HCT116 (cell line): ENCODE measurements at regions not wholly inside any gene's neighbourhood (a gene's known extent, or its start where the extent isn't known, plus 50 kb on each side); places are given as distances from the start of the nearest gene placed in this dataset.

Experiments
- ATAC-seq: fragments of 200-7000 bp; cut with Tn5 transposase; 2 replicates; pipeline ENCODE4 v1.9.1; 2020; ENCODE audit warnings: mild to moderate bottlenecking, moderate library complexity
- BruUV-seq: library from RNA; stranded (reverse); fragments of 400-500 nt; replicated peaks from 2 replicates; lab custom pipeline; 2021; lab: Mats Ljungman, UMichigan
- CTCF ChIA-PET: fragments of 300-600 bp; sonication (Branson Sonifier 250); formaldehyde crosslinking; loops from one replicate; lab custom pipeline; 2021; ENCODE audit warnings: antibody characterized with exemption; lab: Charles Lee
- POLR2A ChIA-PET: fragments of 300-600, 350-600 bp; sonication (Branson Sonifier 250); formaldehyde crosslinking; loops from one replicate; lab custom pipeline; 2021; ENCODE audit warnings: antibody characterized with exemption; lab: Charles Lee
- RAD21 ChIA-PET, 2 experiments: fragments of 300-600 bp; sonication (Branson Sonifier 250); formaldehyde crosslinking; loops; one replicate each; lab custom pipeline; 2023; ENCODE audit warnings: low total read pairs in 2 of 2; ENCODE audit not compliant: uncharacterized antibody in 2 of 2, unreplicated experiment in 2 of 2, low non-redundant PET in 1 of 2; lab: Charles Lee
- DNase-seq: peaks from one replicate; pipeline ENCODE4 v3.0.0-alpha.2; 2010; ENCODE audit warnings: low read depth, low spot score
- H2AFZ ChIP-seq: fragments of 200-600 bp; shearing (Covaris generic), sonication (generic); 2 replicates; pipeline ENCODE4 v1.6.1; 2017; ENCODE audit warnings: low read depth, mixed run types, mixed read lengths, antibody characterized with exemption, low read length; ENCODE audit not compliant: poor library complexity, severe bottlenecking
- H3K27ac ChIP-seq: 2 replicates; pipeline ENCODE4 v1.5.1; 2012; ENCODE audit warnings: low read depth, low read length
- H3K27me3 ChIP-seq: fragments of 200-600 bp; sonication (generic); 2 replicates; pipeline ENCODE4 v1.6.1; 2016; ENCODE audit warnings: mixed run types, low read length, mixed read lengths; ENCODE audit not compliant: insufficient read depth
- H3K36me3 ChIP-seq, 2 experiments: fragments of 200-500 bp in 1 of 2; fragments of 200-600 bp in 1 of 2; sonication (Bioruptor generic) in 1 of 2; sonication (generic) in 1 of 2; 2 replicates each; pipeline versions ENCODE4 v1.5.1 to v1.6.1; 2014 to 2016; ENCODE audit warnings: low read length in 2 of 2, inconsistent platforms in 1 of 2, mixed read lengths in 1 of 2, mixed run types in 1 of 2; ENCODE audit not compliant: insufficient read depth in 2 of 2, control insufficient read depth in 1 of 2
- H3K4me1 ChIP-seq, 2 experiments: fragments of 200-600 bp in 1 of 2; sonication (generic) in 1 of 2; 2 replicates each; pipeline versions ENCODE4 v1.5.1 to v1.6.1; 2012 to 2017; ENCODE audit warnings: low read length in 2 of 2, inconsistent platforms in 1 of 2, mild to moderate bottlenecking in 1 of 2, mixed read lengths in 1 of 2, mixed run types in 1 of 2, moderate library complexity in 1 of 2; ENCODE audit not compliant: insufficient read depth in 2 of 2, control insufficient read depth in 1 of 2
- H3K4me2 ChIP-seq: fragments of 200-600 bp; sonication (generic); 2 replicates; pipeline ENCODE4 v1.6.1; 2017; ENCODE audit warnings: mixed run types, low read length, mixed read lengths
- H3K4me3 ChIP-seq, 2 experiments: fragments of 200-600 bp in 1 of 2; sonication (generic) in 1 of 2; replicated peaks in 1 of 2; 2 replicates each; pipeline ENCODE4 v1.5.1; 2011 to 2016; ENCODE audit warnings: low read length in 2 of 2, control low read depth in 1 of 2, low read depth in 1 of 2, mild to moderate bottlenecking in 1 of 2, mixed read lengths in 1 of 2, mixed run types in 1 of 2
- H3K79me2 ChIP-seq: fragments of 200-600 bp; sonication (generic); 2 replicates; pipeline ENCODE4 v1.6.1; 2017; ENCODE audit warnings: mild to moderate bottlenecking, mixed run types, low read length, moderate library complexity, mixed read lengths; ENCODE audit not compliant: insufficient read depth
- H3K9ac ChIP-seq: fragments of 200-600 bp; sonication (generic); 2 replicates; pipeline ENCODE4 v1.6.1; 2016; ENCODE audit warnings: low read length, mixed read lengths
- H3K9me2 ChIP-seq: fragments of 200-600 bp; sonication (generic), shearing (Covaris generic); 2 replicates; pipeline ENCODE4 v1.6.1; 2017; ENCODE audit warnings: mixed run types, mild to moderate bottlenecking, moderate library complexity; ENCODE audit not compliant: insufficient read depth
- H3K9me3 ChIP-seq, 2 experiments: fragments of 200-500 bp in 1 of 2; fragments of 200-600 bp in 1 of 2; sonication (Bioruptor generic) in 1 of 2; sonication (generic) in 1 of 2; 2 replicates each; pipeline ENCODE4 v1.6.1; 2014 to 2017; ENCODE audit warnings: low read length in 2 of 2, mixed read lengths in 2 of 2, inconsistent platforms in 1 of 2, low read depth in 1 of 2, mild to moderate bottlenecking in 1 of 2, mixed run types in 1 of 2, moderate library complexity in 1 of 2; ENCODE audit not compliant: control insufficient read depth in 1 of 2, insufficient read depth in 1 of 2
- H4K20me1 ChIP-seq: fragments of 200-600 bp; sonication (generic), shearing (Covaris generic); 2 replicates; pipeline ENCODE4 v1.6.1; 2017; ENCODE audit warnings: mixed run types, mild to moderate bottlenecking, moderate library complexity; ENCODE audit not compliant: insufficient read depth
- ATF3 ChIP-seq: IDR thresholded peaks from 2 replicates; pipeline ENCODE4 v1.6.1; 2012
- CBX3 ChIP-seq: IDR thresholded peaks from 2 replicates; pipeline ENCODE4 v1.6.1; 2012; ENCODE audit warnings: low read depth
- CEBPB ChIP-seq: IDR thresholded peaks from 2 replicates; pipeline ENCODE4 v1.6.1; 2012; ENCODE audit warnings: low read depth
- CTCF ChIP-seq, 3 experiments: fragments of 200-600 bp in 1 of 3; sonication (generic) in 1 of 3; IDR thresholded peaks in 2 of 3; conservative IDR thresholded peaks in 1 of 3; 2 replicates each; pipeline ENCODE4 v1.5.1; 2012 to 2017; ENCODE audit warnings: low read depth in 2 of 3, low read length in 2 of 3, antibody characterized with exemption in 1 of 3, borderline replicate concordance in 1 of 3, control low read depth in 1 of 3, mild to moderate bottlenecking in 1 of 3, mixed read lengths in 1 of 3, mixed run types in 1 of 3, moderate library complexity in 1 of 3; ENCODE audit not compliant: insufficient read depth in 1 of 3
- EGR1 ChIP-seq: IDR thresholded peaks from 2 replicates; pipeline ENCODE4 v1.6.1; 2012; ENCODE audit warnings: low read depth
- ELF1 ChIP-seq: IDR thresholded peaks from 2 replicates; pipeline ENCODE4 v1.6.1; 2012; ENCODE audit warnings: low read depth, borderline replicate concordance
- EZH2phosphoT487 ChIP-seq: fragments of 200-600 bp; IDR thresholded peaks from 2 replicates; pipeline ENCODE4 v1.6.1; 2018; ENCODE audit warnings: antibody characterized with exemption, borderline replicate concordance
- FOSL1 ChIP-seq: IDR thresholded peaks from 2 replicates; pipeline ENCODE4 v1.6.1; 2012; ENCODE audit warnings: low read depth
- JUND ChIP-seq: IDR thresholded peaks from 2 replicates; pipeline ENCODE4 v1.6.1; 2012
- POLR2A ChIP-seq: IDR thresholded peaks from 2 replicates; pipeline ENCODE4 v1.7.0; 2011; ENCODE audit warnings: borderline replicate concordance; ENCODE audit not compliant: insufficient read depth, insufficient read length; ENCODE audit errors: extremely low read depth
- RAD21 ChIP-seq: IDR thresholded peaks from 2 replicates; pipeline ENCODE4 v1.6.1; 2012; ENCODE audit warnings: low read depth, mild to moderate bottlenecking
- SP1 ChIP-seq: IDR thresholded peaks from 2 replicates; pipeline ENCODE4 v1.6.1; 2012; ENCODE audit warnings: low read depth
- SRF ChIP-seq: IDR thresholded peaks from 2 replicates; pipeline ENCODE4 v1.6.1; 2012; ENCODE audit warnings: low read depth
- YY1 ChIP-seq: IDR thresholded peaks from 2 replicates; pipeline ENCODE4 v1.6.1; 2011; ENCODE audit warnings: low read length, low read depth, moderate library complexity, mild to moderate bottlenecking; ENCODE audit not compliant: insufficient replicate concordance; ENCODE audit errors: extremely low read depth
- ZBTB33 ChIP-seq: IDR thresholded peaks from 2 replicates; pipeline ENCODE4 v1.6.1; 2011; ENCODE audit warnings: mild to moderate bottlenecking, low read length, moderate library complexity; ENCODE audit not compliant: insufficient replicate concordance; ENCODE audit errors: extremely low read depth
- ZFX ChIP-seq: fragments of 450-650 bp; IDR thresholded peaks from 2 replicates; pipeline ENCODE4 v1.6.1; 2017
- ZNF274 ChIP-seq: fragments of 200-500 bp; sonication (Bioruptor generic); IDR thresholded peaks from 2 replicates; pipeline ENCODE4 v1.6.1; 2014; ENCODE audit warnings: mild to moderate bottlenecking, low read depth, low read length, inconsistent platforms
- intact Hi-C: fragments of 100-400 bp; cut with micrococcal nuclease; formaldehyde crosslinking; loops from 2 replicates; pipeline ENCODE4 v1.10.0; 2022
- TF ChIP-seq, protein P1 (sequence below): IDR thresholded peaks from 2 replicates; pipeline ENCODE4 v1.6.1; 2012; ENCODE audit warnings: low read depth

GRCh38 chr5:174918655-174919054, 194.3 kb downstream of the MSX2 start:
- Histone ChIP-seq H3K4me3 (no peak overlapping the region), H3K9ac (no peak overlapping the region), H2AFZ (no peak overlapping the region), H3K9me3 (no peaks in the 10 kb centered on the region), H3K36me3 (no peaks in the 10 kb centered on the region), H3K9me2 (no peaks in the 10 kb centered on the region; the same call in 1 of the 2 replicates), H3K27me3 (no peaks in the 10 kb centered on the region), H4K20me1 (no peaks in the 10 kb centered on the region), H3K4me1 (no peaks in the 10 kb centered on the region; a peak in 2 of 4 replicates), H3K4me2 (no peak overlapping the region), H3K27ac (no peak overlapping the region), H3K79me2 (no peaks in the 10 kb centered on the region)
- ATAC-seq (no peak), DNase-seq (no peak)
- ChIA-PET POLR2A (no interaction called here), RAD21 (no interaction called here), CTCF (no interaction called here)
- no TSS peak for BruUV-seq
- intact Hi-C loops: no loop called here
- TF ChIP-seq ELF1: no peak
- TF ChIP-seq CTCF (IDR thresholded peaks at IDR 0.05 in 2 of 3, conservative IDR thresholded peaks at IDR 0.05 in 1 of 3; ENCODE audit: borderline replicate concordance in 1 of 3, insufficient read depth in 1 of 3, low read depth in 2 of 3, low read length in 2 of 3): no peak
- TF ChIP-seq EZH2phosphoT487: no peak
- TF ChIP-seq ZNF274: no peak
- no peak for TF ChIP-seq FOSL1
- no peak for TF ChIP-seq YY1
- no peak for TF ChIP-seq CEBPB
- TF ChIP-seq ZBTB33: no peak
- TF ChIP-seq JUND: no peak
- TF ChIP-seq ZFX: no peak
- no peak for TF ChIP-seq SP1
- no peak for TF ChIP-seq SRF
- TF ChIP-seq EGR1: no peak
- TF ChIP-seq ATF3: no peak
- TF ChIP-seq POLR2A: no peak
- no peak for TF ChIP-seq CBX3
- TF ChIP-seq, protein P1, sequence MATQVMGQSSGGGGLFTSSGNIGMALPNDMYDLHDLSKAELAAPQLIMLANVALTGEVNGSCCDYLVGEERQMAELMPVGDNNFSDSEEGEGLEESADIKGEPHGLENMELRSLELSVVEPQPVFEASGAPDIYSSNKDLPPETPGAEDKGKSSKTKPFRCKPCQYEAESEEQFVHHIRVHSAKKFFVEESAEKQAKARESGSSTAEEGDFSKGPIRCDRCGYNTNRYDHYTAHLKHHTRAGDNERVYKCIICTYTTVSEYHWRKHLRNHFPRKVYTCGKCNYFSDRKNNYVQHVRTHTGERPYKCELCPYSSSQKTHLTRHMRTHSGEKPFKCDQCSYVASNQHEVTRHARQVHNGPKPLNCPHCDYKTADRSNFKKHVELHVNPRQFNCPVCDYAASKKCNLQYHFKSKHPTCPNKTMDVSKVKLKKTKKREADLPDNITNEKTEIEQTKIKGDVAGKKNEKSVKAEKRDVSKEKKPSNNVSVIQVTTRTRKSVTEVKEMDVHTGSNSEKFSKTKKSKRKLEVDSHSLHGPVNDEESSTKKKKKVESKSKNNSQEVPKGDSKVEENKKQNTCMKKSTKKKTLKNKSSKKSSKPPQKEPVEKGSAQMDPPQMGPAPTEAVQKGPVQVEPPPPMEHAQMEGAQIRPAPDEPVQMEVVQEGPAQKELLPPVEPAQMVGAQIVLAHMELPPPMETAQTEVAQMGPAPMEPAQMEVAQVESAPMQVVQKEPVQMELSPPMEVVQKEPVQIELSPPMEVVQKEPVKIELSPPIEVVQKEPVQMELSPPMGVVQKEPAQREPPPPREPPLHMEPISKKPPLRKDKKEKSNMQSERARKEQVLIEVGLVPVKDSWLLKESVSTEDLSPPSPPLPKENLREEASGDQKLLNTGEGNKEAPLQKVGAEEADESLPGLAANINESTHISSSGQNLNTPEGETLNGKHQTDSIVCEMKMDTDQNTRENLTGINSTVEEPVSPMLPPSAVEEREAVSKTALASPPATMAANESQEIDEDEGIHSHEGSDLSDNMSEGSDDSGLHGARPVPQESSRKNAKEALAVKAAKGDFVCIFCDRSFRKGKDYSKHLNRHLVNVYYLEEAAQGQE: no peak
- TF ChIP-seq RAD21: no peak
